GM12891 (cell line): ENCODE measurements at regions not wholly inside any gene's neighbourhood (a gene's known extent, or its start where the extent isn't known, plus 50 kb on each side); places are given as distances from the start of the nearest gene placed in this dataset.

ENCODE experiments used
- DNase-seq: peaks from one replicate; pipeline ENCODE4 v3.0.0; 2011; ENCODE audit warnings: low spot score; ENCODE audit not compliant: insufficient read length
- FAIRE-seq: peaks from 2 replicates; lab custom pipeline; 2011; peaks lifted over from hg19 to GRCh38; lab: Jason Lieb, UNC
- PAX5 ChIP-seq: IDR thresholded peaks from 2 replicates; pipeline ENCODE4 v1.6.1; 2011; ENCODE audit warnings: low read length, moderate library complexity, mild to moderate bottlenecking; ENCODE audit not compliant: insufficient read depth, severe bottlenecking
- POLR2A ChIP-seq: IDR thresholded peaks from 2 replicates; pipeline ENCODE4 v1.6.1; 2011; ENCODE audit warnings: low read depth, low read length, control low read depth
- POLR2AphosphoS5 ChIP-seq: IDR thresholded peaks from 2 replicates; pipeline ENCODE4 v1.6.1; 2011; ENCODE audit warnings: low read depth, low read length, control low read depth
- POU2F2 ChIP-seq: IDR thresholded peaks from 2 replicates; pipeline ENCODE4 v1.6.1; 2011; ENCODE audit warnings: low read depth, mild to moderate bottlenecking, control low read depth, low read length, moderate library complexity
- SPI1 ChIP-seq: IDR thresholded peaks from 2 replicates; pipeline ENCODE4 v1.6.1; 2011; ENCODE audit warnings: low read depth, low read length, control low read depth
- TAF1 ChIP-seq: IDR thresholded peaks from 2 replicates; pipeline ENCODE4 v1.6.1; 2011; ENCODE audit warnings: low read depth, low read length, control low read depth

GRCh38 chr13:22240716-22241115 is 569.8 kb downstream of the FGF9 start:
- FAIRE-seq = no peak
- DNase-seq = no peak

GRCh38 chr13:22243469-22244163 is 572.7 kb downstream of the FGF9 start:
- TF ChIP-seq SPI1 (no peak), POLR2A (no peak), PAX5 (no peak), POLR2AphosphoS5 (no peak), POU2F2 (no peak), TAF1 (no peak)
- FAIRE-seq (no peak), DNase-seq (no peak)

More at GRCh38 chr13:22240716-22241115, 569.8 kb downstream of the FGF9 start:
- TF ChIP-seq TAF1 = no peak
- TF ChIP-seq SPI1 = no peak
- TF ChIP-seq PAX5 = no peak
- no peak for TF ChIP-seq POLR2AphosphoS5
- no peak for TF ChIP-seq POLR2A
- no peak for TF ChIP-seq POU2F2

DNA sequence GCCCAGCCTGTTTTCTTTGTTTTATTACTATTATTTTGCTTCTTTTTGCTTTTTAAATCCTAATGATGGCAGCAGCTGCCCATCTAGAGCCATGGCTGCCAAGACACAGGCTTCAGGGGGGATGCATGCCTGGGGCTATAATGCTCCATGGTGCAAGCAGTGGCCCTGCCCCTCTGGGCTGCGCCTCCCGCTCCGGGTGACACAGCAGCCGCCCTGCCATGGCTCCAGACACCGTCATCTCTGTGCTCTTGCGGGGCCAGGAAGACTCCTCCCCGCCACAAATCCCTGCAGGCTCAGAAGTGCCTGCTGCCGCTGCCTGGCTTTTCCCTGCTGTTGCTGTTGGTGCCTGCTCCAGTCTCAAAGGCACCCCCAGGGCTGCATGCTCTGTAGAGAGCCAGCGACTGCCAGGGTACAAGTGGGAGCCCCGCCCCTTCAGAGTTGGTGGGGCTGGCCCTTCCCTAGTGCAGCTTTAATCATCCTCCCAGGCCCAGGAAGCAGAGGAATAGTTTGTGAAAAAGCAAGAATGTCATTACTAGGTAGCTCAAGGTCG is 581.5 kb downstream of the FGF9 start:
- DNase-seq (no peak), FAIRE-seq (no peak)
- no peak for TF ChIP-seq POLR2A
- no peak for TF ChIP-seq TAF1
- no peak for TF ChIP-seq PAX5
- TF ChIP-seq POU2F2 = no peak
- no peak for TF ChIP-seq SPI1
- TF ChIP-seq POLR2AphosphoS5 = no peak

- TF ChIP-seq POLR2AphosphoS5 (no peak), TAF1 (no peak), PAX5 (no peak), POLR2A (no peak), POU2F2 (no peak), SPI1 (no peak)
- FAIRE-seq = no peak
- no peak for DNase-seq
Observed at GRCh38 chr13:22253107-22253506, 582.2 kb downstream of the FGF9 start.

DNA sequence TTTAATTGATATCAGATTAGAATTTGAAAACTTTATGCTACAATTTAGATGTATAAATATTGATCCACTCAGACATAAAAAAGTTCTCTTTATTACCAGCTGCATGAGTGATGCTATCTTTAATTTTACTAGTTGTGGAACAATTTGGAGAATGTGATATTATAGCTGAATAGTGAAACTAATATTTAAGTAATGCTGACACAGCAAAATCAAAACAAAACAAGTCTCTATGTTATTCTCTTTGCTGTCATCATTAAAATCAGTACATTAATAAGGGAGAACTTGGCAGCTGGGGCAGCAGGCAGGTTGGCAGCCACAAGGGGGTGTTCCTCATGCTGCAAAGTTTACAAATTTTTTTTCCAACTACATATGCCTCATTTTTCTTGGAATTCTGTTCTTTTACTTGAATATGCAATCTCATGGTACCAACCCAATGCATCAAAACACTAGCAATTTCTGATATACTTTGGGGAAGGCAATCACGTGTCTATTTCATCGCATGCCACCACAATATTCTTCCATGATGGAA is 585.3 kb downstream of the FGF9 start:
- DNase-seq = no peak

DNA sequence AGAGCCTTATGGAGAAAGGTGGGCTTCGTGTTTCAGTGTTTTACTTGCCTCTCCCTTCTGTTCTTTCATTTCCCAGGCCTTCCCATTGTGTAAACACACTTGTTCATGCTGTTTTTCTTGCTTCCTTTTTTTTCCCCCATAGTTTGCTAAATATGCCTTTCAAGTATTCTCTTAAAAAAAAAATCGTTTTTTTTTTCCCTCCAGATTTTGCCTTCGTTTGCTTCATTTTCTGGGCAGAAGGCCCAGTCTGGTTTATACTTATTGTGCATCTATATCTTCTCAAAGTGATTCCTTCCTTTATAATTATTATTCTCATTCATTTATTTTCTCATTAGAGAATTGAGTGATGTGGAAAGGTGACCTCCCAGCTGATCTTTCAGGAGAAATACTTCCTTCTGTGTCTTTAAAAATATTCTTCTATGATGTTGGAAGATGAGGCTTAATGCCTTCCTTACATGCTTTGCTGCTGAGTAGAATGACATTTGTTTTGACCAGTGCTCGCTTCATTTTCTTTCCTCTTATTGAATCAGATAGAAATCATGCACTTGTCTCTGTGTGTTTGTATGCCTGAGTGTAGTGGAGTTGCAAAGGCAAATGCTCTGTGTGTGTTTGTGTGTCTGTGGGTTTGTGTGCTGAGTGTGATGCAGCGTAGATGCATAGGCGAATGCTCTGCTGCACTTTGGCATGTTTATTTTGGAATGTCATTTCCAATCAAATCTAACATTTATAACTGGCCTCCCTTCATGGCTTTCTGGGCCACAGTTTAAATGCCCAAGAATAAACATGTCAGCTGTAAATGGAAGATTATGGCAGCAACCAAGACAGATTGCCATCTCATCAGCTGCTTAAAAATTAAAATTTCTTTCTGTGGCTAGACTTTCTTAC is 591.4 kb downstream of the FGF9 start:
- FAIRE-seq (no peak), DNase-seq (no peak)
- TF ChIP-seq POLR2AphosphoS5 (no peak), PAX5 (no peak), SPI1 (no peak), POLR2A (no peak), POU2F2 (no peak), TAF1 (no peak)

More for the DNA sequence above, 585.3 kb downstream of the FGF9 start:
- no peak for FAIRE-seq
- no peak for TF ChIP-seq POLR2AphosphoS5

DNA sequence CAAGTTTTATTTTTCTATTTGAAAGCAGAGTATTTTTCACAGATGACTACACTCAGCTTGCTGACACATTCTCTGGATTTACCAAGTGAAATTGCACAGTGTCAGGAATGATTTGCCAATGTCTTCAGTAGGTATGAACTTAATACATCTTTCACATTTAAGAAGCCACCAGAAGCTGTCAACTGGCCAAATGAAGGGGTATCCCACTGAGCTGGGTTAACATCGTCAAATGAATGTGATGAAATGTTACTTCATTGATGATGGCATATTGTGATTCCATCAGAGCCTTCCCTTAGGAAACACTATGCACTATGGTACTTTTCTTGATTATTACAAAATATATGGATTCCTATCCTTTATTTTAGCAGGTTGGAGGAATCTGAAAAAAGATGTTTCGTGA is 592.3 kb downstream of the FGF9 start:
- DNase-seq (no peak), FAIRE-seq (no peak)
- TF ChIP-seq TAF1 (no peak), POU2F2 (no peak), SPI1 (no peak), POLR2A (no peak), POLR2AphosphoS5 (no peak), PAX5 (no peak)

DNA sequence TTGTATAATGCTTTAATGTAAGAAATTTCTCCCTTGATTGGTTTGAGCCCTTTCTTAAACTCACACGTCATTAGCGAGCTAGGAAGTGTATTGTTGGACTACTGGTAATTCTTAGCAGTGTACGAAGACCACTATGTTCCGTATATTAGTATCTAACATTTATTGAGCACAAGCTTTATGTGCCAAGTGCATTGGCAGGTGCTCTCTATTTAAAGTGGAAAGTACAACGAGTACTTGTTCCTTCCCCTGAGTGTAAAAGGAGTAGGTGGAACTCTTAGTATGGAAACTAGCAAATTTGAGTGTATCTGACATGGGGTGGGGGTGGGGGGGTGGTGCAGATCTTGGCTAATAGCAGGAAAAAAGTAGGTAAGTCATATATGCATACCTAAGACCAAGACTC is 594.7 kb downstream of the FGF9 start:
- no peak for DNase-seq
- no peak for TF ChIP-seq POLR2A
- TF ChIP-seq TAF1 = no peak
- no peak for TF ChIP-seq SPI1
- TF ChIP-seq POLR2AphosphoS5 = no peak
- TF ChIP-seq POU2F2 = no peak
- no peak for TF ChIP-seq PAX5
- no peak for FAIRE-seq

DNA sequence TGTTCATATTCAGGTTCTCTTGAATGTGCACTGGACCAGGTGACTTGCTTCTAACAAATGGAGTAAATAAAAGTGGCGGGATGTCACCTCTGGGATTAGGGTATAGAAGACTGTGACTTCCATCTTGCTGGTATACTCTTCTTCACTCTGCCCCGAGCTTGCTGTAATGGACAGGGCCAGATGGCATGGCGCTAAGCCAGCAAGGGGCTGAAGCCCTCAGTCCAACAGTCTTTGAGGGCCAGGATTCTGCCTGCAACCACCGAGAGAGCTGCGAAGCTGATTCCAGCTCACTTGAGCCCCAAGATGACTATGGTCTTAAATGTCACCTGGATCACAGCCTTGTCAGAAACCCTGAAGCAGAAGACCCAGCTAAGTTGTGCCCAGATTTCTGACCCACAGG is 600.0 kb downstream of the FGF9 start:
- TF ChIP-seq SPI1 = no peak
- no peak for TF ChIP-seq POLR2AphosphoS5
- no peak for TF ChIP-seq PAX5
- no peak for TF ChIP-seq POLR2A
- no peak for TF ChIP-seq TAF1
- no peak for TF ChIP-seq POU2F2
- no peak for DNase-seq
- no peak for FAIRE-seq
